ENCODE measurements at regions not wholly inside any gene's neighbourhood (a gene's known extent, or its start where the extent isn't known, plus 50 kb on each side); places are given as distances from the start of the nearest gene placed in this dataset.

DNA sequence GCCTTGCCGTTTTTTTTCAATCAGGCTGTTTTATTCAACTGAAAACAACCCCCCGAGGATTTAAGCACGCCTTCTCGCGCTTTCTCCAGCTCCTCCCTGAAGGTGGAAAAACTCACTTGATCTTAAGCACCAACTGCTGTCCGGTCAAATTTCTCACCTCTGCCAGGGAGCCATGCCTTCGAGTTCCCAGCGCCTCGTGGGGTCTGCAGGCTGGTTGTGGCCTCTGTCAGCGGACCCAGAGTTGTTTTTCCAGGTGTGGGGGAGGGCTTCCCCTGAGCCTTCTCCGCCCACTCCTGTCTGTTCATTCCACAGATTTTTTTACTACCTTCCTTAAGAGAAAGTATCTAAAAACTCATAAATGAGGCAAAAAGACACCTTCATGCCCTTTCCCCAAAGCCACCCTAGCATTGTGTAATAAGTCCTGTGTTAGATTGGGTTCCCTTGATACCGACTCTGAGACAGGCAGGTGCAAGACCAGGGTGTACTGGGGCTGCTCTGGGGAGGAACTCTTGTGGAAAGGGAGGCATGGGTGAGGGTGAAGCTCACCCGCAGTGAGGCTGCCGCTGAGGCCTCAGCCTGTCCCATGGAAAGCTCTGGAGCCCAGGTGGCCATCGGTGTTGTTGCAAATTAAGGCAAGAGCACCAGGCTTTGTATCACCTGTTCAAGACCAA lies 101.6 kb downstream of the AXIN2 start:
- intact Hi-C loops (cut with DNase I; ENCODE audit: low total_unique reads): no loop called here
- H3K9me3 ChIP-seq: no peaks in the 10 kb centered on the region
- H3K36me3 ChIP-seq: no peaks in the 10 kb centered on the region
- TF ChIP-seq, protein P1, sequence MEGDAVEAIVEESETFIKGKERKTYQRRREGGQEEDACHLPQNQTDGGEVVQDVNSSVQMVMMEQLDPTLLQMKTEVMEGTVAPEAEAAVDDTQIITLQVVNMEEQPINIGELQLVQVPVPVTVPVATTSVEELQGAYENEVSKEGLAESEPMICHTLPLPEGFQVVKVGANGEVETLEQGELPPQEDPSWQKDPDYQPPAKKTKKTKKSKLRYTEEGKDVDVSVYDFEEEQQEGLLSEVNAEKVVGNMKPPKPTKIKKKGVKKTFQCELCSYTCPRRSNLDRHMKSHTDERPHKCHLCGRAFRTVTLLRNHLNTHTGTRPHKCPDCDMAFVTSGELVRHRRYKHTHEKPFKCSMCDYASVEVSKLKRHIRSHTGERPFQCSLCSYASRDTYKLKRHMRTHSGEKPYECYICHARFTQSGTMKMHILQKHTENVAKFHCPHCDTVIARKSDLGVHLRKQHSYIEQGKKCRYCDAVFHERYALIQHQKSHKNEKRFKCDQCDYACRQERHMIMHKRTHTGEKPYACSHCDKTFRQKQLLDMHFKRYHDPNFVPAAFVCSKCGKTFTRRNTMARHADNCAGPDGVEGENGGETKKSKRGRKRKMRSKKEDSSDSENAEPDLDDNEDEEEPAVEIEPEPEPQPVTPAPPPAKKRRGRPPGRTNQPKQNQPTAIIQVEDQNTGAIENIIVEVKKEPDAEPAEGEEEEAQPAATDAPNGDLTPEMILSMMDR (IDR thresholded peaks at IDR 0.05): no peak
- H3K27me3 ChIP-seq: peaks cover 0 to 9% of the 10 kb centered on the region in 2 donors
- DNase-seq: no peak
- H3K27ac ChIP-seq: no peak overlapping the region
- no peak overlapping the region for H3K4me3 ChIP-seq
- peaks cover 0 to 5% (median 0%) of the 10 kb centered on the region in 4 donors for H3K4me1 ChIP-seq

- H3K4me1 ChIP-seq: peaks cover 0 to 5% (median 0%) of the 10 kb centered on the region in 4 donors
- no peak for DNase-seq
- peaks cover 0 to 9% of the 10 kb centered on the region in 2 donors for H3K27me3 ChIP-seq
- TF ChIP-seq, protein P1 (IDR thresholded peaks at IDR 0.05): no peak
- no peaks in the 10 kb centered on the region for H3K36me3 ChIP-seq
- no peak overlapping the region for H3K27ac ChIP-seq
- H3K4me3 ChIP-seq: no peak overlapping the region
- intact Hi-C loops (cut with DNase I; ENCODE audit: low total_unique reads): no loop called here
- H3K9me3 ChIP-seq: no peaks in the 10 kb centered on the region
Measured at GRCh38 chr17:65457635-65458257, 103.7 kb downstream of the AXIN2 start.

- Histone ChIP-seq H3K36me3 (no peaks in the 10 kb centered on the region), H3K9me3 (no peaks in the 10 kb centered on the region), H3K4me3 (no peak overlapping the region), H3K27me3 (peaks cover 0 to 9% of the 10 kb centered on the region in 2 donors), H3K27ac (no peak overlapping the region), H3K4me1 (peaks cover 0 to 5% (median 0%) of the 10 kb centered on the region in 4 donors)
- no peak for DNase-seq
- TF ChIP-seq, protein P1 (IDR thresholded peaks at IDR 0.05): no peak
- intact Hi-C loops (cut with DNase I; ENCODE audit: low total_unique reads): no loop called here
Measured at GRCh38 chr17:65457183-65457582, 104.3 kb downstream of the AXIN2 start.

GRCh38 chr17:65456368-65457151 lies 104.9 kb downstream of the AXIN2 start:
- DNase-seq: no peak
- intact Hi-C loops (cut with DNase I; ENCODE audit: low total_unique reads): no loop called here
- Histone ChIP-seq H3K4me3 (no peak overlapping the region), H3K36me3 (no peaks in the 10 kb centered on the region), H3K4me1 (peaks cover 0 to 5% (median 0%) of the 10 kb centered on the region in 4 donors), H3K9me3 (no peaks in the 10 kb centered on the region), H3K27ac (no peak overlapping the region), H3K27me3 (peaks cover 0 to 9% of the 10 kb centered on the region in 2 donors)
- TF ChIP-seq, protein P1 (IDR thresholded peaks at IDR 0.05): no peak

- Histone ChIP-seq H3K4me1 (peaks cover 0 to 5% (median 0%) of the 10 kb centered on the region in 4 donors), H3K27ac (no peak overlapping the region), H3K27me3 (peaks cover 0 to 5% of the 10 kb centered on the region in 2 donors), H3K36me3 (no peaks in the 10 kb centered on the region), H3K4me3 (no peak overlapping the region), H3K9me3 (no peaks in the 10 kb centered on the region)
- intact Hi-C loops (cut with DNase I; ENCODE audit: low total_unique reads): no loop called here
- DNase-seq: no peak
- TF ChIP-seq, protein P1 (IDR thresholded peaks at IDR 0.05): peak in 1 of 2 experiments; percentile 22
Measured at GRCh38 chr17:65455972-65456343, 105.5 kb downstream of the AXIN2 start.
